GM18520 (cell line): ENCODE measurements at regions not wholly inside any gene's neighbourhood (a gene's known extent, or its start where the extent isn't known, plus 50 kb on each side); places are given as distances from the start of the nearest gene placed in this dataset.
A peak's percentile ranks its signal among the peaks of the same experiment; 100 is the strongest.
"Not testable (repeated sequence)": the region's sequence is repeated elsewhere in the genome, so short reads cannot be mapped to it uniquely, and the experiment has no call there.

ENCODE experiments used
- ATAC-seq: cut with Tn5 transposase; IDR thresholded peaks from one replicate; pipeline ENCODE4 v1.9.1; 2021; ENCODE audit not compliant: unreplicated experiment

GRCh38 chr10:62694537-62695126 is 109.9 kb upstream of the ADO start:
- ATAC-seq, result no peak

DNA sequence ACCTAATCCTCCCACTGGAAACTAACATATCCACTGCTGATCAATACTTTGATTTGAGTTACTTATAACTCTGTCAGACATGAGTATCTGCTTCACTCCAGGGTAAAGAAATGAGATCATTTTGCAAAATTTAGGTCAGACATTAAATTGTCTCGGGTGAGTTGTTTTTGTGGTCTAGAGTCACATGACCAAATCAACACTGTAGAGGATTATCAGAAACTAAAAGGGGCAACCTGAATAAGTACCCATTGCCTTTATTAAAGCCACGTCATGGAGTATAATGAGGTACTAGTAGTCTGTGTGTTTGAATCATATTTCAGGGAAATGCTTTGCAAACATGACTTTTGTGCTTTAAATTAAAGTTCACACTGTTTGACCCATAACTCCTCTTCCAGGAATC is 107.7 kb upstream of the ADO start:
- no peak for ATAC-seq

DNA sequence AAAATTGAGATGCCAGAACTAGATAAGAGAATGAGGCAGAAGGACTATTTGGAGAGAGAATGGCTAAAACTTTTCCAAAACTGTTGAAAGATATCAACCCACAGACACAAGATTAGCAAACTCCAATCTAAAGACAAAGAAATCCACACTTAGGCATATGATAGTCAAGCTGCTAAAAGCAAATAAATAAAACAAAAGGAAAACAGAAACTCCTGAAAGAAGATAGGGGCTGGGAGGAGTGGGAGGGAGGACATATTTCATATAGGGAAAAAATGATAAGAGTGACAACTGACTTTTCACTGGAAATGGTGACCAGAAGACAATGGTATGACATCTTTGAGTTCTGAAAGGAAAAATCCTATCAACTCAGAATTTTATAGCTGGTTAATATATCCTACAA is 105.4 kb upstream of the ADO start:
- ATAC-seq, result no peak

- not testable (repeated sequence) for ATAC-seq
Measured at GRCh38 chr10:62704121-62704520, 100.4 kb upstream of the ADO start.

- ATAC-seq, result no peak
Measured at GRCh38 chr10:62705789-62706188, 98.7 kb upstream of the ADO start.

- peak; percentile 62 for ATAC-seq
Measured at GRCh38 chr10:62707810-62708209, 96.7 kb upstream of the ADO start.

DNA sequence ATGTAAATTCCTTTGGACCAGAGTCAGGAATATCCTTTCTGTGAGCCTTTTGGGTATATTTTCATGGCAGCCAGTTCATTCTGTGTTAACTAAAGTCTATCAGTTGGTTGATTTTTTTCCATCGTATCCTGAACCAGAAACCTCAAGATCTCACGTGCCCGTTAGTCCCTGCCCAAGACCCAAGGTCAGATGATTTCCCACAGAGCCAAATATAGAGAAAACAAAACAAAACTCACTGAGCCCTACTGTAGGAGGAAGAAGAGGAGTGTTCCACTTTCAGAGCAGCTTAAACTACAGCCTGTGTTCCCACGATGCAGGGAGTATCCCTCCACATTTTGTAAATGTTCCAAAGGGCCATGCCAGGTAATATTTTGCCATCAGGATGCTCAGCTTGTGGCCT is 96.0 kb upstream of the ADO start:
- ATAC-seq, result no peak

DNA sequence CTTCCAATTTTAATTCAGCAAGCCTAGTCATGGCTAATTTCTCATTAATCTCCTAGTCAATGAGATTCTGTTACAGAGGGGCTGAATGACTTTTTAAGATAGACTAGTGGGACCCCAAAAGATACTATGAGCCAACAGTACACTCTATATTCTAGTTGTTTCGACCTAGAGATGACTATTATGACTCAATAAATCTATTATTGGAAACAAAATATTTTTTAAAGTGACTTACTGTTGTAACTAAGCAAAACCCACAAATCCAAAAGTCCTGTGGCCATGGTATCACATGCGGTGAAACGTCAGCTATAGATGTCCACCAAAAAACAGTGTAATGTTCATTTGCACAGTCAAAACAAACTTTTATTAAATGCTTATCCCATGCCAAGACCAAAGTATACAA is 95.3 kb upstream of the ADO start:
- no peak for ATAC-seq

- no peak for ATAC-seq
Measured at GRCh38 chr10:62710182-62710581, 94.3 kb upstream of the ADO start.

DNA sequence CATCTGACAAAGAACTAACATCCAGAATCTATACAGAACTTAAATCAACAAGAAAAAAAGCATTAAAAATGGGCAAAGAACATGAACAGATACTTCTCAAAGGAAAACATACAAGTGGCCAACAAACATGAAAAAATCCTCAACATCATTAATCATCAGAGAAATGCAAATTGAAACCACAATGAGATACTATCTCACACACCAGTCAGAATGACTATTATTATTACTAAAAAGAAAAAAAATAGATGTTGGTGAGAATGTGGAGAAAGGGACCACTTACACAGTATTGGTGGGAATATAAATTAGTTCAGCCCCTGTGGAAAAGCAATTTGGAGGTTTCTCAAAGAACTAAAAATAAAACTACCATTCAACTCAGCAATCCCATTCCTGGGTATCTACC is 89.1 kb upstream of the ADO start:
- ATAC-seq, result no peak

DNA sequence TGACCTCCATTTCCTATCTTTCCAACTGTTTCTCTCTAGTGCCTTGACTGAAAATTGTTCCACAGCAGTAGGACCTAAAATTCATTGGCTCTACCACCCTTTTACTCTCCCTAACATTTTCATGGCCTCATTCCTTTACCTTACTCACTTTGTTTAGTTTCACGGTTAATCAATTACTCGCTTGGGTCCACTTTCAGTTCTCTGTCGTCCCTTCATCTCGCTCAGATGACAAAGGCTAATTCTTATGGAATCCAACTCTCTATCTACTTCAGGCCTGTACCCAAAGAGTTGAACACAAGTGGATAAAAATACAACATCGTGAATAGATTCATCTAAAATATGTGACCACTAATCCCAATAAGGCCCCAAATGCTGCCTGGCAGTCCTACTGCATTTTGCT is 85.9 kb upstream of the ADO start:
- no peak for ATAC-seq

DNA sequence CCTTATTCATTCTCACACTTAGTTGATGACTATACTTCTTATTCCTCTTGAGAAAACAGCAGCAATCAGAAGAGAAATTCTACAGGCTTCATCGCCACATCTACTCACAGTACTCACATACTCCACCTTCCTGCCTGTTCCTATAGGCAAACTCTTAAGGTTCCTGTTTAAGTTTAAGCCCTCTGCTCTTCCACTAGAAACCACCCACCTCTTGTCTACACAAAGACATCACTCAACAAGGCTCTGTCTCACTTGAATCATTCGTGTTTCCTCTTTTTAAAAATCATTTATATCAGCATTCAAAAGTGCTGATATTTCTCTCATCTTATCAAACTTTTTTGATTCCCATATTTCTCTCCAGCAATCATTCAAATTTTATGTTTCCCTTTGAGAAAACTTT is 85.5 kb upstream of the ADO start:
- ATAC-seq, result no peak

- ATAC-seq, result no peak
Measured at GRCh38 chr10:62721687-62722086, 82.8 kb upstream of the ADO start.

GRCh38 chr10:62723375-62723774 is 81.1 kb upstream of the ADO start:
- no peak for ATAC-seq

GRCh38 chr10:62724465-62724864 is 80.1 kb upstream of the ADO start:
- no peak for ATAC-seq

- peak; percentile 93 for ATAC-seq
Measured at GRCh38 chr10:62726142-62726541, 78.4 kb upstream of the ADO start.

DNA sequence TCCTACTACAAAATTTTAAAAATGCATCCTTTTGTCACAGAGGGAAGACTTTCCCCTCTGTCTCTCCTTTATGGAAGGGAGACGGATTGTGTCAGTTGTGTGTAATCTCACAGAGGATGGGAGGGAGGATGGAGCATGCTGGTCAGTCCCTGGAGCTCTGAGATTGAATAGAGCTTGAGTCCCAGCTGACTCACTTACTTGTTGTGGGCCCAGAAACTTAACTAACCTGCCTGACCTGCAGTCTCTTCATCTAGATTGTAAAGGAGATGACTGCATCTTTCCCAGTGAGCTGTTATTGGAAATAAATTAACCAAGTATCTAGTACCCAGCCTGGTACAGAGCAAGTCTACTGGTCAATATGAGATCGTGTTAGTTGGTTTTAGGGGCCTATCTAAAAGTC is 77.9 kb upstream of the ADO start:
- no peak for ATAC-seq

DNA sequence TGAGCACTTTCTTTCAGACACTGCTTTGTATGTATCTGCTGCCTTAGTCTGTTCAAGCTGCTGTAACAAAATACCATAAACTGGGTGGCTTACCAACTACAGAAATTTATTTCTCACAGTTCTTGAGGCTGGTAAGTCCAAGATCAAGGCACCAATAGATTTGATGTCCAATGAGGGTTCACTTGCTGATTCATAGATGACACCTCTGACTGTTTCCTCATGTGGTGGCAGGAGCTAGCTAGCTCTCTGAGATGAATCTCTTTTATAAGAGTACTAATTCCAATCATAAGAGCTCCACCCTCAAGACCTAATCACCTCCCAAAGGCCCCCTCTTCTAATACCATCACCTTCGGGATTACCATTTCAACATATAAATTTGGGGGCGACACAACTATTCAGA is 76.6 kb upstream of the ADO start:
- no peak for ATAC-seq

- ATAC-seq, result no peak
Measured at GRCh38 chr10:62728479-62728878, 76.0 kb upstream of the ADO start.

GRCh38 chr10:62732841-62733653 is 71.5 kb upstream of the ADO start:
- ATAC-seq, result peak; percentile 85

- no peak for ATAC-seq
Measured at GRCh38 chr10:62733654-62734293, 70.7 kb upstream of the ADO start.

- ATAC-seq, result no peak
Measured at GRCh38 chr10:62734781-62735463, 69.6 kb upstream of the ADO start.
